WTC11 (cell line): ENCODE measurements at regions not wholly inside any gene's neighbourhood (a gene's known extent, or its start where the extent isn't known, plus 50 kb on each side); places are given as distances from the start of the nearest gene placed in this dataset.

Source experiments
- ATAC-seq: fragments of 200-7000 bp; cut with Tn5 transposase; 2 replicates; pipeline ENCODE4 v1.10.0; 2021; ENCODE audit warnings: mild to moderate bottlenecking, moderate library complexity
- CTCF ChIA-PET: fragments of 300-600 bp; sonication (Branson Sonifier 250); formaldehyde crosslinking; loops from one replicate; lab custom pipeline; 2021; ENCODE audit warnings: antibody characterized with exemption; lab: Charles Lee
- POLR2A ChIA-PET: fragments of 350-600 bp; sonication (Branson Sonifier 250); formaldehyde crosslinking; loops from one replicate; lab custom pipeline; 2021; ENCODE audit warnings: antibody characterized with exemption; lab: Charles Lee
- DNase-seq: peaks from one replicate; pipeline ENCODE4 v3.0.0; 2021; ENCODE audit warnings: low spot score
- H3K27ac Mint-ChIP-seq: 2 replicates; pipeline ENCODE4 v1.8.0; 2021; ENCODE audit warnings: mixed read lengths
- H3K27me3 Mint-ChIP-seq: 2 replicates; pipeline ENCODE4 v1.8.0; 2021; ENCODE audit warnings: low read depth, mild to moderate bottlenecking, moderate library complexity, mixed read lengths
- H3K36me3 Mint-ChIP-seq: 2 replicates; pipeline ENCODE4 v1.8.0; 2021; ENCODE audit warnings: mixed read lengths
- H3K4me1 Mint-ChIP-seq: 2 replicates; pipeline ENCODE4 v1.8.0; 2022; ENCODE audit warnings: mixed read lengths
- H3K4me3 Mint-ChIP-seq: 2 replicates; pipeline ENCODE4 v1.8.0; 2021; ENCODE audit warnings: mild to moderate bottlenecking, moderate library complexity, mixed read lengths
- H3K9me3 Mint-ChIP-seq: 2 replicates; pipeline ENCODE4 v1.8.0; 2021; ENCODE audit warnings: mixed read lengths
- ATF1 ChIP-seq: sonication (generic); formaldehyde crosslinking; IDR thresholded peaks from 2 replicates; pipeline ENCODE4 v1.8.1; 2023; ENCODE audit warnings: mild to moderate bottlenecking, moderate library complexity, missing genetic modification reagents
- ATF2 ChIP-seq: sonication (generic); formaldehyde crosslinking; IDR thresholded peaks from 2 replicates; pipeline ENCODE4 v1.8.1; 2022; ENCODE audit warnings: low read depth, missing genetic modification reagents, borderline replicate concordance
- ATF6 ChIP-seq: sonication (generic); formaldehyde crosslinking; IDR thresholded peaks from 2 replicates; pipeline ENCODE4 v1.8.1; 2023; ENCODE audit warnings: mild to moderate bottlenecking, missing genetic modification reagents
- CBFB ChIP-seq: sonication (generic); formaldehyde crosslinking; IDR thresholded peaks from 2 replicates; pipeline ENCODE4 v1.8.1; 2022; ENCODE audit warnings: mild to moderate bottlenecking, low read depth, missing genetic modification reagents
- CREM ChIP-seq: sonication (generic); formaldehyde crosslinking; IDR thresholded peaks from 2 replicates; pipeline ENCODE4 v1.8.1; 2022; ENCODE audit warnings: mild to moderate bottlenecking, missing genetic modification reagents, moderate library complexity
- CTCF ChIP-seq: fragments of 200-600 bp; IDR thresholded peaks from 2 replicates; pipeline ENCODE4 v1.8.0; 2022; ENCODE audit warnings: antibody characterized with exemption
- KAT7 ChIP-seq: sonication (generic); formaldehyde crosslinking; IDR thresholded peaks from 2 replicates; pipeline ENCODE4 v1.8.1; 2023; ENCODE audit warnings: missing genetic modification reagents, mild to moderate bottlenecking, borderline replicate concordance
- MXD4 ChIP-seq: fragments of 250-450 bp; sonication (Bioruptor Pico); IDR thresholded peaks from 2 replicates; pipeline ENCODE4 v1.8.0; 2021; ENCODE audit warnings: mild to moderate bottlenecking, moderate library complexity, borderline replicate concordance
- SMAD4 ChIP-seq: sonication (generic); formaldehyde crosslinking; IDR thresholded peaks from 2 replicates; pipeline ENCODE4 v1.8.0; 2022; ENCODE audit warnings: mild to moderate bottlenecking, missing genetic modification reagents
- SOX15 ChIP-seq: fragments of 250-450 bp; sonication (Bioruptor Pico); IDR thresholded peaks from 2 replicates; pipeline ENCODE4 v1.9.0; 2021; ENCODE audit warnings: mild to moderate bottlenecking
- TCF7 ChIP-seq: sonication (generic); formaldehyde crosslinking; IDR thresholded peaks from 2 replicates; pipeline ENCODE4 v1.8.0; 2022; ENCODE audit warnings: mild to moderate bottlenecking, low read depth, missing genetic modification reagents, moderate library complexity
- TEAD1 ChIP-seq: sonication (generic); formaldehyde crosslinking; IDR thresholded peaks from 2 replicates; pipeline ENCODE4 v1.8.0; 2022; ENCODE audit warnings: mild to moderate bottlenecking, missing genetic modification reagents
- TP53 ChIP-seq: sonication (generic); formaldehyde crosslinking; IDR thresholded peaks from 2 replicates; pipeline ENCODE4 v1.8.1; 2023; ENCODE audit warnings: mild to moderate bottlenecking, missing genetic modification reagents
- USF1 ChIP-seq: sonication (generic); formaldehyde crosslinking; IDR thresholded peaks from 2 replicates; pipeline ENCODE4 v1.8.0; 2022; ENCODE audit warnings: mild to moderate bottlenecking, missing genetic modification reagents
- ZBTB21 ChIP-seq: sonication (generic); formaldehyde crosslinking; IDR thresholded peaks from 2 replicates; pipeline ENCODE4 v1.8.1; 2023; ENCODE audit warnings: mild to moderate bottlenecking, missing genetic modification reagents, borderline replicate concordance
- ZBTB43 ChIP-seq: sonication (generic); formaldehyde crosslinking; IDR thresholded peaks from 2 replicates; pipeline ENCODE4 v1.8.1; 2023; ENCODE audit warnings: mild to moderate bottlenecking, missing genetic modification reagents
- ZNF317 ChIP-seq: sonication (generic); formaldehyde crosslinking; IDR thresholded peaks from 2 replicates; pipeline ENCODE4 v1.8.1; 2023; ENCODE audit warnings: low read depth, mild to moderate bottlenecking, moderate library complexity, missing genetic modification reagents, borderline replicate concordance
- ZNF532 ChIP-seq: fragments of 250-450 bp; sonication (Bioruptor Pico); IDR thresholded peaks from 2 replicates; pipeline ENCODE4 v1.9.0; 2021; ENCODE audit warnings: mild to moderate bottlenecking, borderline replicate concordance
- ZNF671 ChIP-seq: fragments of 250-450 bp; sonication (Bioruptor Pico); IDR thresholded peaks from 2 replicates; pipeline ENCODE4 v1.8.0; 2021; ENCODE audit warnings: mild to moderate bottlenecking
- ZSCAN18 ChIP-seq: fragments of 250-450 bp; sonication (Bioruptor Pico); IDR thresholded peaks from 2 replicates; pipeline ENCODE4 v2.1.2; 2022; ENCODE audit warnings: mild to moderate bottlenecking, moderate library complexity

- peaks cover 61% of the 10 kb centered on the region for H3K4me1 Mint-ChIP-seq
- H3K9me3 Mint-ChIP-seq = no peaks in the 10 kb centered on the region
- no peaks in the 10 kb centered on the region for H3K36me3 Mint-ChIP-seq
- ChIA-PET POLR2A (no interaction called here), CTCF (interaction anchor here (1.1 to 1.8 kb wide), 3 partner anchors 9 to 63 kb away, joined by 3 to 6 read pairs (median 3); no protein-coding TSS in a partner anchor)
- TF ChIP-seq TCF7 (CRISPR knock-in tag) (no peak), ZSCAN18 (no peak), ATF6 (CRISPR knock-in tag) (no peak), ZBTB43 (CRISPR knock-in tag) (no peak), ZNF671 (CRISPR knock-in tag) (no peak), KAT7 (CRISPR knock-in tag) (no peak), ATF2 (CRISPR knock-in tag) (no peak)
- peak overlapping the region; percentile 7; the same call in 1 of the 2 replicates for H3K4me3 Mint-ChIP-seq
- H3K27me3 Mint-ChIP-seq = peaks cover 27% of the 10 kb centered on the region
- H3K27ac Mint-ChIP-seq = 0 out of 2 replicates have a peak overlapping the region, but pooled peaks have one; percentile 20
- DNase-seq (peak; percentile 20), ATAC-seq (no peak)
These were observed 155.9 kb upstream of the ZC3H12A start for GRCh38 chr1:37318490-37318889.

GRCh38 chr1:37319284-37319683, 155.1 kb upstream of the ZC3H12A start:
- no peak for ATAC-seq
- H3K9me3 Mint-ChIP-seq = no peaks in the 10 kb centered on the region
- ChIA-PET POLR2A (no interaction called here), CTCF (no interaction called here)
- no peaks in the 10 kb centered on the region for H3K36me3 Mint-ChIP-seq
- H3K27ac Mint-ChIP-seq = peak overlapping the region; percentile 47; the same call in 1 of the 2 replicates
- no peak for DNase-seq
- peaks cover 56% of the 10 kb centered on the region for H3K4me1 Mint-ChIP-seq
- no peak overlapping the region for H3K4me3 Mint-ChIP-seq
- H3K27me3 Mint-ChIP-seq = peaks cover 19% of the 10 kb centered on the region
- no peak for TF ChIP-seq ZNF532 (CRISPR knock-in tag)
- TF ChIP-seq SOX15 = no peak
- TF ChIP-seq USF1 (CRISPR knock-in tag) = no peak
- TF ChIP-seq TEAD1 (CRISPR knock-in tag) = no peak
- no peak for TF ChIP-seq ATF2 (CRISPR knock-in tag)
- no peak for TF ChIP-seq CTCF
- TF ChIP-seq ZBTB21 (CRISPR knock-in tag) = no peak
- no peak for TF ChIP-seq SMAD4 (CRISPR knock-in tag)
- no peak for TF ChIP-seq TP53 (CRISPR knock-in tag)
- TF ChIP-seq CREM (CRISPR knock-in tag) = no peak
- no peak for TF ChIP-seq CBFB (CRISPR knock-in tag)
- no peak for TF ChIP-seq ATF1
- TF ChIP-seq ZNF317 (CRISPR knock-in tag) = no peak
- TF ChIP-seq MXD4 (CRISPR knock-in tag) = no peak
